HG02973 (cell line): ENCODE measurements at regions not wholly inside any gene's neighbourhood (a gene's known extent, or its start where the extent isn't known, plus 50 kb on each side); places are given as distances from the start of the nearest gene placed in this dataset.

Source experiments
- ATAC-seq: cut with Tn5 transposase; IDR thresholded peaks from one replicate; pipeline ENCODE4 v1.9.1; 2021; ENCODE audit warnings: moderate library complexity; ENCODE audit not compliant: unreplicated experiment

- ATAC-seq = no peak
These were observed 429.5 kb downstream of the CCDC85A start for GRCh38 chr2:56613254-56613653.

- no peak for ATAC-seq
These were observed 430.1 kb downstream of the CCDC85A start for GRCh38 chr2:56613920-56614319.

- ATAC-seq = no peak
These were observed 432.0 kb downstream of the CCDC85A start for GRCh38 chr2:56615760-56616159.

- ATAC-seq = no peak
These were observed 440.4 kb downstream of the CCDC85A start for GRCh38 chr2:56624181-56624580.

- ATAC-seq = no peak
These were observed 443.1 kb downstream of the CCDC85A start for GRCh38 chr2:56626927-56627326.

GRCh38 chr2:56630286-56630685, 446.5 kb downstream of the CCDC85A start:
- no peak for ATAC-seq

GRCh38 chr2:56647997-56648396, 464.2 kb downstream of the CCDC85A start:
- ATAC-seq = no peak

GRCh38 chr2:56648802-56649201, 465.0 kb downstream of the CCDC85A start:
- no peak for ATAC-seq

GRCh38 chr2:56654936-56655335, 471.1 kb downstream of the CCDC85A start:
- ATAC-seq = no peak

GRCh38 chr2:56656826-56657225, 473.0 kb downstream of the CCDC85A start:
- ATAC-seq = no peak

GRCh38 chr2:56666777-56667176, 483.0 kb downstream of the CCDC85A start:
- ATAC-seq = no peak

- ATAC-seq = no peak
These were observed 488.3 kb downstream of the CCDC85A start for GRCh38 chr2:56671973-56672569.

- ATAC-seq = no peak
These were observed 490.3 kb downstream of the CCDC85A start for GRCh38 chr2:56674084-56674483.

GRCh38 chr2:56676966-56677365, 493.2 kb downstream of the CCDC85A start:
- no peak for ATAC-seq

- no peak for ATAC-seq
These were observed 497.3 kb downstream of the CCDC85A start for GRCh38 chr2:56680971-56681631.

- no peak for ATAC-seq
These were observed 498.0 kb downstream of the CCDC85A start for GRCh38 chr2:56681659-56682396.

GRCh38 chr2:56682397-56682760, 498.6 kb downstream of the CCDC85A start:
- no peak for ATAC-seq

GRCh38 chr2:56684327-56684726, 500.5 kb downstream of the CCDC85A start:
- no peak for ATAC-seq

- ATAC-seq = no peak
These were observed 501.4 kb downstream of the CCDC85A start for GRCh38 chr2:56685205-56685604.

- no peak for ATAC-seq
These were observed 503.4 kb downstream of the CCDC85A start for GRCh38 chr2:56687169-56687568.

GRCh38 chr2:56688661-56689060, 504.9 kb downstream of the CCDC85A start:
- no peak for ATAC-seq

GRCh38 chr2:56693501-56693900, 509.7 kb downstream of the CCDC85A start:
- ATAC-seq = no peak
